A549 (cell line): ENCODE measurements at regions not wholly inside any gene's neighbourhood (a gene's known extent, or its start where the extent isn't known, plus 50 kb on each side); places are given as distances from the start of the nearest gene placed in this dataset.

Experiments used
- ATAC-seq, 2 experiments: fragments of 200-7000 bp in 1 of 2; fragments of >200 bp in 1 of 2; cut with Nextera tagmentation in 1 of 2; cut with Tn5 transposase in 1 of 2; 3 replicates each; pipeline versions ENCODE4 v1.8.0 to v1.9.1; 2018 to 2020; ENCODE audit warnings: mild to moderate bottlenecking in 1 of 2, moderate library complexity in 1 of 2
- CTCF ChIA-PET: fragments of 300-600 bp; sonication (Branson Sonifier 250); formaldehyde crosslinking; extraction: SDS; loops from one replicate; lab custom pipeline; 2021; ENCODE audit warnings: antibody characterized with exemption, inconsistent platforms; lab: Yijun Ruan, JAX
- POLR2A ChIA-PET: fragments of 350-600 bp; formaldehyde crosslinking; extraction: SDS; loops from one replicate; lab custom pipeline; 2021; ENCODE audit warnings: antibody characterized with exemption, inconsistent platforms; lab: Yijun Ruan, JAX
- DNase-seq, 2 experiments: peaks; one replicate each; pipeline versions ENCODE4 v3.0.0 to v3.0.0-alpha.2; 2011 to 2016; ENCODE audit warnings: low read depth in 1 of 2, low spot score in 1 of 2
- FAIRE-seq: peaks from 2 replicates; lab custom pipeline; 2011; peaks lifted over from hg19 to GRCh38; lab: Jason Lieb, UNC
- H3K27ac ChIP-seq, 2 experiments: fragments of >200 bp; sonication (Bioruptor Twin); formaldehyde crosslinking; 3 replicates each; pipeline ENCODE4 v1.5.1; 2016 to 2017
- H3K4me1 ChIP-seq: fragments of >200 bp; sonication (Bioruptor Twin); formaldehyde crosslinking; 3 replicates; pipeline ENCODE4 v1.6.1; 2016
- H3K4me2 ChIP-seq: fragments of >200 bp; sonication (Bioruptor Twin); formaldehyde crosslinking; 3 replicates; pipeline ENCODE4 v1.6.1; 2016
- H3K4me3 ChIP-seq: fragments of >200 bp; sonication (Bioruptor Twin); formaldehyde crosslinking; 3 replicates; pipeline ENCODE4 v1.5.1; 2016
- H3K9me3 ChIP-seq: fragments of >200 bp; sonication (Bioruptor Twin); formaldehyde crosslinking; 3 replicates; pipeline ENCODE4 v1.6.1; 2016
- CBX2 ChIP-seq: fragments of 200-600 bp; sonication (generic); IDR thresholded peaks from 2 replicates; pipeline ENCODE4 v1.6.1; 2016; ENCODE audit warnings: low read depth, mild to moderate bottlenecking, borderline replicate concordance
- CBX8 ChIP-seq: fragments of 200-600 bp; sonication (generic); IDR thresholded peaks from 2 replicates; pipeline ENCODE4 v1.6.1; 2016
- CEBPB ChIP-seq, 2 experiments: fragments of >200 bp in 1 of 2; sonication (Bioruptor Twin) in 1 of 2; formaldehyde crosslinking in 1 of 2; IDR thresholded peaks; 2 replicates each; pipeline ENCODE4 v1.6.1; 2012 to 2016
- CHD2 ChIP-seq: fragments of 150-350 bp; IDR thresholded peaks from 2 replicates; pipeline ENCODE4 v1.6.1; 2014; ENCODE audit warnings: low read length; ENCODE audit not compliant: partially characterized antibody
- CHD4 ChIP-seq: fragments of 200-600 bp; sonication (generic); IDR thresholded peaks from 2 replicates; pipeline ENCODE4 v1.6.1; 2016; ENCODE audit warnings: antibody characterized with exemption, mild to moderate bottlenecking, borderline replicate concordance
- EHF ChIP-seq: fragments of 250-450 bp; sonication (Bioruptor Pico); IDR thresholded peaks from 2 replicates; pipeline ENCODE4 v1.5.0; 2020; ENCODE audit warnings: mild to moderate bottlenecking
- EP300 ChIP-seq, 2 experiments: fragments of >200 bp; sonication (Bioruptor Twin); formaldehyde crosslinking; IDR thresholded peaks; 2 replicates in 1 of 2; 3 replicates in 1 of 2; pipeline ENCODE4 v1.6.1; 2016 to 2017
- ESRRA ChIP-seq: fragments of 150-350 bp; IDR thresholded peaks from 2 replicates; pipeline ENCODE4 v1.6.1; 2014; ENCODE audit warnings: mild to moderate bottlenecking, low read length, borderline replicate concordance
- FOSB ChIP-seq: fragments of 250-450 bp; sonication (Bioruptor Pico); IDR thresholded peaks from 2 replicates; pipeline ENCODE4 v1.5.0; 2020; ENCODE audit warnings: mild to moderate bottlenecking, moderate library complexity
- HES2 ChIP-seq: fragments of >200 bp; sonication (Bioruptor Twin); formaldehyde crosslinking; IDR thresholded peaks from 2 replicates; pipeline ENCODE4 v1.6.1; 2016
- HEYL ChIP-seq: fragments of 250-450 bp; sonication (Bioruptor Pico); IDR thresholded peaks from 2 replicates; pipeline ENCODE4 v1.8.0; 2021; ENCODE audit warnings: mild to moderate bottlenecking, moderate library complexity
- HOXB13 ChIP-seq: fragments of 250-450 bp; sonication (Bioruptor Pico); IDR thresholded peaks from 2 replicates; pipeline ENCODE4 v1.5.0; 2020; ENCODE audit warnings: low read depth, mild to moderate bottlenecking, moderate library complexity
- HOXB5 ChIP-seq: fragments of 250-450 bp; sonication (Bioruptor Pico); IDR thresholded peaks from 2 replicates; pipeline ENCODE4 v1.5.0; 2020; ENCODE audit warnings: mild to moderate bottlenecking, moderate library complexity
- MAZ ChIP-seq: fragments of 150-350 bp; IDR thresholded peaks from 2 replicates; pipeline ENCODE4 v1.6.1; 2014; ENCODE audit warnings: antibody characterized with exemption, low read depth, low read length, borderline replicate concordance
- NFE2L2 ChIP-seq: fragments of 150-350 bp; conservative IDR thresholded peaks from 2 replicates; pipeline ENCODE4 v1.6.1; 2014; ENCODE audit warnings: low read length
- NPAS2 ChIP-seq: fragments of 250-450 bp; sonication (Bioruptor Pico); IDR thresholded peaks from 2 replicates; pipeline ENCODE4 v1.8.0; 2022; ENCODE audit warnings: mild to moderate bottlenecking, moderate library complexity, borderline replicate concordance
- NR3C1 ChIP-seq: fragments of >200 bp; sonication (Bioruptor Twin); formaldehyde crosslinking; IDR thresholded peaks from 3 replicates; pipeline ENCODE4 v1.6.1; 2017
- PHF8 ChIP-seq: fragments of 200-600 bp; sonication (generic); IDR thresholded peaks from 2 replicates; pipeline ENCODE4 v1.6.1; 2016; ENCODE audit warnings: low read depth, mild to moderate bottlenecking, antibody characterized with exemption, moderate library complexity, borderline replicate concordance
- POLR2A ChIP-seq: IDR thresholded peaks from 2 replicates; pipeline ENCODE4 v1.6.1; 2012; ENCODE audit warnings: mild to moderate bottlenecking, low read length
- POLR2AphosphoS2 ChIP-seq: conservative IDR thresholded peaks from 2 replicates; pipeline ENCODE4 v1.6.1; 2012; ENCODE audit warnings: low read length, improper control_type of control experiment, inconsistent platforms
- RARB ChIP-seq: fragments of 250-450 bp; sonication (Bioruptor Pico); IDR thresholded peaks from 2 replicates; pipeline ENCODE4 v1.8.0; 2021; ENCODE audit warnings: mild to moderate bottlenecking, moderate library complexity
- RCOR1 ChIP-seq: fragments of 150-350 bp; IDR thresholded peaks from 2 replicates; pipeline ENCODE4 v1.6.1; 2014; ENCODE audit warnings: antibody characterized with exemption, low read length, low read depth
- RFX5 ChIP-seq: fragments of 450-650 bp; IDR thresholded peaks from 2 replicates; pipeline ENCODE4 v1.7.1; 2014; ENCODE audit warnings: antibody characterized with exemption, mild to moderate bottlenecking, moderate library complexity
- SMC3 ChIP-seq: fragments of >200 bp; sonication (Bioruptor Twin); formaldehyde crosslinking; IDR thresholded peaks from 3 replicates; pipeline ENCODE4 v1.6.1; 2018; ENCODE audit warnings: inconsistent platforms
- SREBF2 ChIP-seq: fragments of 450-650 bp; IDR thresholded peaks from 2 replicates; pipeline ENCODE4 v1.6.1; 2014; ENCODE audit warnings: mild to moderate bottlenecking, moderate library complexity
- TFCP2L1 ChIP-seq: fragments of 250-450 bp; sonication (Bioruptor Pico); IDR thresholded peaks from 2 replicates; pipeline ENCODE4 v1.5.0; 2021; ENCODE audit warnings: mild to moderate bottlenecking
- ZSCAN20 ChIP-seq: fragments of 250-450 bp; sonication (Bioruptor Pico); IDR thresholded peaks from 2 replicates; pipeline ENCODE4 v1.8.0; 2022; ENCODE audit warnings: mild to moderate bottlenecking, moderate library complexity
- whole genome bisulfite sequencing: methylation state at CpG from one replicate; pipeline ENCODE4 v1.1.6; 2017; ENCODE audit errors: missing lambda C conversion rate; 5-methylcytosine and 5-hydroxymethylcytosine counted together
- TF ChIP-seq, protein P1 (sequence below): IDR thresholded peaks from 2 replicates; pipeline ENCODE4 v1.6.1; 2012

DNA sequence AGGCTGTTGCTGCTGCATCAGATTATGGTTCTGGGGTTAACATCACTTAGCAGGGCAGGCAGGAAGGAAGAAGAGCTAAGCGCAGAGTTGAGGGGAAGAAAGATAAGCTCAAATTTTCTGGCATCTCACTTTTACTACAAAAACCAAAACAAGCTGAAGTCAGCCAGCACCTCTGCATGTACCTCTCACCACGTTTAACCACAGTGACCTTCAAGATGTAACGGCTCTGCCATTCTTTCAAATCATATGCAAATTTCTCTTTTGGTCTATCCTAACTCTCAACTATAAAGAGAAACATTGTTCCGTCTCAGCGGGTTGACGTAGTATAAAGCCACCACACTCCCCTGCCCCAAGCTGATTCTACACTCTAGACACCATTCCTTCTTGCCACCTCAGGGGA, 154.4 kb downstream of the OMA1 start:
- no peak for ATAC-seq
- no peak for FAIRE-seq

DNA sequence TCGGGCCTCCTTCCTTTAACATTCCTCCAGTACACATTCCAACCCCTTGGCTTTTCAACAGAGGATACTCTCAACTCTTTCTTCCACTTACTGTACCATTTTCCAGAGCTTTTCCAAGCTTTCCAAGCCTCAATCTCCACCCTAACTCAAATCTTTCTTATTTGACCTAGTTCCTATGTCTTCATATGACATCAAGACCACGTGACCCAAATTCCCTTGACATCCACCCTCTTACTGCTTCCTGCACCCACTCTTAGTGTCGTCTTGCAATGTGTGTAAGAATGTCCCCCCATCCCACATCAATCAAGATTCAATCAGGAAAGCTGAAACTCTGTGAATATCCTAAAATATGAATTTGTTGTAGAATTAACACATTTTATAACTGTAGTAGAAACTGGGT, 155.0 kb downstream of the OMA1 start:
- Histone ChIP-seq H3K4me2 (no peak overlapping the region), H3K27ac (no peak overlapping the region), H3K4me1 (peaks cover 5% of the 10 kb centered on the region; the same call in 1 of the 3 replicates), H3K4me3 (no peak overlapping the region), H3K9me3 (no peaks in the 10 kb centered on the region)
- ChIA-PET CTCF (interaction anchor here (0.9 kb wide), 1 partner anchor 11 kb away, joined by 6 read pairs; no protein-coding TSS in a partner anchor), POLR2A (no interaction called here)
- DNase-seq = no peak
- TF ChIP-seq NPAS2 (CRISPR knock-in tag) (no peak), POLR2AphosphoS2 (no peak), HES2 (no peak), POLR2A (no peak), TFCP2L1 (CRISPR knock-in tag) (no peak)
- WGBS = 16% methylated on average over 3 of the region's 3 CpGs
- FAIRE-seq = no peak
- ATAC-seq = no peak

More for the DNA sequence above, 154.4 kb downstream of the OMA1 start:
- H3K4me2 ChIP-seq = no peak overlapping the region
- no peak overlapping the region for H3K27ac ChIP-seq
- no peak for DNase-seq
- ChIA-PET POLR2A (no interaction called here), CTCF (interaction anchor here (0.9 kb wide), 1 partner anchor 11 kb away, joined by 6 read pairs; no protein-coding TSS in a partner anchor)
- peaks cover 5% of the 10 kb centered on the region; the same call in 1 of the 3 replicates for H3K4me1 ChIP-seq
- TF ChIP-seq CEBPB (IDR thresholded peaks at IDR 0.05) (no peak), SREBF2 (no peak), RFX5 (no peak), MAZ (no peak), POLR2AphosphoS2 (no peak), SMC3 (no peak), CHD4 (no peak), ZSCAN20 (CRISPR knock-in tag) (no peak), RARB (CRISPR knock-in tag) (no peak), HOXB13 (CRISPR knock-in tag) (no peak), HOXB5 (CRISPR knock-in tag) (no peak), EHF (no peak)
- TF ChIP-seq, protein P1, sequence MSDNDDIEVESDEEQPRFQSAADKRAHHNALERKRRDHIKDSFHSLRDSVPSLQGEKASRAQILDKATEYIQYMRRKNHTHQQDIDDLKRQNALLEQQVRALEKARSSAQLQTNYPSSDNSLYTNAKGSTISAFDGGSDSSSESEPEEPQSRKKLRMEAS = no peak
- H3K9me3 ChIP-seq = no peaks in the 10 kb centered on the region
- WGBS = 68% methylated on average over 6 of the region's 6 CpGs
- H3K4me3 ChIP-seq = no peak overlapping the region

DNA sequence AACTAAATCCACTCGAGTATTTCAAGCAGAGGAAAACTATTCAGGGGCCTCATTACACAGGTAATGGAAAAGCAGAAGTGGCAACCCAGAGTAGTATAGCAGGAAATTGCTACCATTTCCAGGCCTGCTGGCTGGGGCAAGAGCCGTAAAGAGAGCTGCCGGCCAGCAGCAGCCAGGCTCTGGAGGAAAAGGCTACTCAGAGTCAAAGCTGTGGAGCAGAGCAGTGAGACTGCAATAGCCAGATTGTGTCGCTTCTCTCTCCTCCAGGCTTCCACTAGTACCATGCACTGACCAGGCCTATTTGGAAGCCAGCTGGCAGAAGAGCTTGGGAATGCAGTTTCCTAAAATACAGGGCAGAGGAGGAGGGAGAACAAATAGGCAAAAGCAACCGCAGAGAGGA, 155.5 kb downstream of the OMA1 start:
- H3K4me2 ChIP-seq = no peak overlapping the region
- no peak for ATAC-seq
- FAIRE-seq = no peak
- H3K4me3 ChIP-seq = no peak overlapping the region
- no peaks in the 10 kb centered on the region for H3K9me3 ChIP-seq
- CTCF ChIA-PET = no interaction called here
- peaks cover 5% of the 10 kb centered on the region; the same call in 1 of the 3 replicates for H3K4me1 ChIP-seq
- no peak for DNase-seq
- POLR2A ChIA-PET = no interaction called here
- WGBS = 48% methylated on average over 5 of the region's 5 CpGs
- no peak overlapping the region for H3K27ac ChIP-seq
- TF ChIP-seq NFE2L2 = no peak
- TF ChIP-seq ZSCAN20 (CRISPR knock-in tag) = no peak
- TF ChIP-seq PHF8 = no peak
- no peak for TF ChIP-seq NR3C1
- no peak for TF ChIP-seq EHF
- TF ChIP-seq RCOR1 = no peak
- TF ChIP-seq, protein P1 = no peak
- TF ChIP-seq HEYL = no peak
- TF ChIP-seq EP300 (IDR thresholded peaks at IDR 0.05) = no peak
- TF ChIP-seq CBX2 = no peak
- no peak for TF ChIP-seq CBX8
- TF ChIP-seq RFX5 = no peak
- TF ChIP-seq TFCP2L1 (CRISPR knock-in tag) = no peak
- no peak for TF ChIP-seq CHD2
- TF ChIP-seq ESRRA = no peak
- TF ChIP-seq FOSB = no peak
